Fibroblast of upper back skin (primary cell): ENCODE measurements at regions not wholly inside any gene's neighbourhood (a gene's known extent, or its start where the extent isn't known, plus 50 kb on each side); places are given as distances from the start of the nearest gene placed in this dataset.

Source experiments
- DNase-seq: peaks from one replicate; pipeline ENCODE4 v3.0.0-alpha.2; 2013

GRCh38 chr1:175823406-175823805, 80.0 kb upstream of the TNR start:
- DNase-seq: no peak

GRCh38 chr1:175822580-175822979, 79.2 kb upstream of the TNR start:
- DNase-seq: peak; percentile 46

GRCh38 chr1:175820456-175821025, 77.1 kb upstream of the TNR start:
- DNase-seq: no peak

- no peak for DNase-seq
These were observed 75.5 kb upstream of the TNR start for GRCh38 chr1:175818929-175819328.

- no peak for DNase-seq
These were observed 74.0 kb upstream of the TNR start for GRCh38 chr1:175817445-175817844.

- no peak for DNase-seq
These were observed 71.5 kb upstream of the TNR start for GRCh38 chr1:175814885-175815284.

GRCh38 chr1:175812936-175813335, 69.5 kb upstream of the TNR start:
- DNase-seq: no peak

- DNase-seq: no peak
These were observed 66.9 kb upstream of the TNR start for GRCh38 chr1:175810305-175810704.

GRCh38 chr1:175808999-175809398, 65.6 kb upstream of the TNR start:
- DNase-seq: no peak

GRCh38 chr1:175808573-175808972, 65.2 kb upstream of the TNR start:
- no peak for DNase-seq

- DNase-seq: peak; percentile 0
These were observed 61.2 kb upstream of the TNR start for GRCh38 chr1:175804561-175804960.

- DNase-seq: no peak
These were observed 60.0 kb upstream of the TNR start for GRCh38 chr1:175803413-175803812.

GRCh38 chr1:175802407-175803123, 59.2 kb upstream of the TNR start:
- no peak for DNase-seq

- no peak for DNase-seq
These were observed 58.6 kb upstream of the TNR start for GRCh38 chr1:175801979-175802378.

- no peak for DNase-seq
These were observed 54.2 kb upstream of the TNR start for GRCh38 chr1:175797576-175797975.

- DNase-seq: no peak
These were observed 51.2 kb upstream of the TNR start for GRCh38 chr1:175794586-175794985.

- no peak for DNase-seq
These were observed 50.2 kb upstream of the TNR start for GRCh38 chr1:175793617-175794016.
